ENCODE measurements at regions not wholly inside any gene's neighbourhood (a gene's known extent, or its start where the extent isn't known, plus 50 kb on each side); places are given as distances from the start of the nearest gene placed in this dataset.

GRCh38 chr11:112583261-112583893 is 322.7 kb upstream of the PLET1 start:
- peak overlapping the region; percentile 39; the same call in 1 of the 2 replicates for H3K27ac ChIP-seq
- no peak overlapping the region for H3K4me3 ChIP-seq (IDR thresholded peaks at IDR 0.05; ENCODE audit: insufficient read depth, low read depth, low read length)
- no peak overlapping the region for H2AFZ ChIP-seq (ENCODE audit: low read depth)
- H3K79me2 ChIP-seq (ENCODE audit: insufficient read depth, low read depth): no peaks in the 10 kb centered on the region
- H3K27me3 ChIP-seq (ENCODE audit: insufficient read depth, low read depth): no peaks in the 10 kb centered on the region
- H3K36me3 ChIP-seq (ENCODE audit: insufficient read depth): no peaks in the 10 kb centered on the region
- H3K9ac ChIP-seq: no peak overlapping the region
- TF ChIP-seq, protein P1, sequence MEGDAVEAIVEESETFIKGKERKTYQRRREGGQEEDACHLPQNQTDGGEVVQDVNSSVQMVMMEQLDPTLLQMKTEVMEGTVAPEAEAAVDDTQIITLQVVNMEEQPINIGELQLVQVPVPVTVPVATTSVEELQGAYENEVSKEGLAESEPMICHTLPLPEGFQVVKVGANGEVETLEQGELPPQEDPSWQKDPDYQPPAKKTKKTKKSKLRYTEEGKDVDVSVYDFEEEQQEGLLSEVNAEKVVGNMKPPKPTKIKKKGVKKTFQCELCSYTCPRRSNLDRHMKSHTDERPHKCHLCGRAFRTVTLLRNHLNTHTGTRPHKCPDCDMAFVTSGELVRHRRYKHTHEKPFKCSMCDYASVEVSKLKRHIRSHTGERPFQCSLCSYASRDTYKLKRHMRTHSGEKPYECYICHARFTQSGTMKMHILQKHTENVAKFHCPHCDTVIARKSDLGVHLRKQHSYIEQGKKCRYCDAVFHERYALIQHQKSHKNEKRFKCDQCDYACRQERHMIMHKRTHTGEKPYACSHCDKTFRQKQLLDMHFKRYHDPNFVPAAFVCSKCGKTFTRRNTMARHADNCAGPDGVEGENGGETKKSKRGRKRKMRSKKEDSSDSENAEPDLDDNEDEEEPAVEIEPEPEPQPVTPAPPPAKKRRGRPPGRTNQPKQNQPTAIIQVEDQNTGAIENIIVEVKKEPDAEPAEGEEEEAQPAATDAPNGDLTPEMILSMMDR (conservative IDR thresholded peaks at IDR 0.05; ENCODE audit: low read depth, low read length): no peak
- H4K20me1 ChIP-seq (ENCODE audit: insufficient read depth): no peaks in the 10 kb centered on the region
- peaks cover 27% of the 10 kb centered on the region for H3K4me1 ChIP-seq (ENCODE audit: low read depth, poor library complexity, severe bottlenecking)
- peak overlapping the region; percentile 45 for H3K4me2 ChIP-seq

GRCh38 chr11:112584672-112585071 is 324.0 kb upstream of the PLET1 start:
- H3K36me3 ChIP-seq (ENCODE audit: insufficient read depth): no peaks in the 10 kb centered on the region
- H3K9ac ChIP-seq: no peak overlapping the region
- H3K4me1 ChIP-seq (ENCODE audit: low read depth, poor library complexity, severe bottlenecking): peaks cover 27% of the 10 kb centered on the region
- no peak overlapping the region for H3K4me2 ChIP-seq
- H2AFZ ChIP-seq (ENCODE audit: low read depth): no peak overlapping the region
- H3K79me2 ChIP-seq (ENCODE audit: insufficient read depth, low read depth): no peaks in the 10 kb centered on the region
- TF ChIP-seq, protein P1 (conservative IDR thresholded peaks at IDR 0.05; ENCODE audit: low read depth, low read length): 0 out of 2 replicates have a peak, but pooled peaks have one; percentile 17
- no peak overlapping the region for H3K27ac ChIP-seq
- no peaks in the 10 kb centered on the region for H3K27me3 ChIP-seq (ENCODE audit: insufficient read depth, low read depth)
- H4K20me1 ChIP-seq (ENCODE audit: insufficient read depth): no peaks in the 10 kb centered on the region
- H3K4me3 ChIP-seq (IDR thresholded peaks at IDR 0.05; ENCODE audit: insufficient read depth, low read depth, low read length): no peak overlapping the region

DNA sequence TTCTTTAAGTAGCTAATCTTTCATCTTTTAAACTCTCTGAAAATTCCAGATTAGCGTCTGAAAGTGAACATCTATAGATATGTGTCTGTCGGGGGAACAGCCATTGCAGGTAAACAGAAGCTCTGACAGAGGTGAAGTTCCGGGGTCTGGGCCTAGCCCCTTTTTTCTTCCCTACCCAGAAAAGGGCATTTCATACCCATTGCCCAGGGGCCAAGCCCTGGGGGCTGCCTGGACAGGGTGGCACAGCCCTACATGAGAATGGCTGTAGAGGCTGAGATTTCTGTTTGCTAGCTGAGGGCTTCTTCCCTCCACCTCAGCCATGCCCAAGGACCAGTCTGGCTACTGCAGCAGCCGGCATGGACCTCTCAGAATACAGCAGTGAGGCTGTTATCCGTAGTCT is 327.0 kb upstream of the PLET1 start:
- no peak overlapping the region for H3K4me2 ChIP-seq
- no peaks in the 10 kb centered on the region for H3K79me2 ChIP-seq (ENCODE audit: insufficient read depth, low read depth)
- no peaks in the 10 kb centered on the region for H4K20me1 ChIP-seq (ENCODE audit: insufficient read depth)
- no peaks in the 10 kb centered on the region for H3K27me3 ChIP-seq (ENCODE audit: insufficient read depth, low read depth)
- H3K9ac ChIP-seq: no peak overlapping the region
- no peak overlapping the region for H2AFZ ChIP-seq (ENCODE audit: low read depth)
- no peak overlapping the region for H3K4me3 ChIP-seq (IDR thresholded peaks at IDR 0.05; ENCODE audit: insufficient read depth, low read depth, low read length)
- peaks cover 17% of the 10 kb centered on the region for H3K4me1 ChIP-seq (ENCODE audit: low read depth, poor library complexity, severe bottlenecking)
- TF ChIP-seq, protein P1 (conservative IDR thresholded peaks at IDR 0.05; ENCODE audit: low read depth, low read length): no peak
- no peak overlapping the region for H3K27ac ChIP-seq
- no peaks in the 10 kb centered on the region for H3K36me3 ChIP-seq (ENCODE audit: insufficient read depth)

GRCh38 chr11:112588252-112588694 is 327.6 kb upstream of the PLET1 start:
- Histone ChIP-seq H3K27me3 (ENCODE audit: insufficient read depth, low read depth) (no peaks in the 10 kb centered on the region), H4K20me1 (ENCODE audit: insufficient read depth) (no peaks in the 10 kb centered on the region), H3K9ac (no peak overlapping the region), H2AFZ (ENCODE audit: low read depth) (peak overlapping the region; percentile 52), H3K27ac (no peak overlapping the region), H3K36me3 (ENCODE audit: insufficient read depth) (no peaks in the 10 kb centered on the region), H3K4me3 (IDR thresholded peaks at IDR 0.05; ENCODE audit: insufficient read depth, low read depth, low read length) (no peak overlapping the region), H3K79me2 (ENCODE audit: insufficient read depth, low read depth) (no peaks in the 10 kb centered on the region), H3K4me1 (ENCODE audit: low read depth, poor library complexity, severe bottlenecking) (peaks cover 11% of the 10 kb centered on the region), H3K4me2 (no peak overlapping the region)
- TF ChIP-seq, protein P1 (conservative IDR thresholded peaks at IDR 0.05; ENCODE audit: low read depth, low read length): peak; percentile 71
